ENCODE measurements at regions not wholly inside any gene's neighbourhood (a gene's known extent, or its start where the extent isn't known, plus 50 kb on each side); places are given as distances from the start of the nearest gene placed in this dataset.

- no peak overlapping the region for H2BK20ac ChIP-seq (ENCODE audit: low read length)
Observed at GRCh38 chr4:141427726-141428296, 207.1 kb downstream of the ZNF330 start.

More at GRCh38 chr4:141427726-141428296, 207.1 kb downstream of the ZNF330 start:
- Histone ChIP-seq H3K4me3 (ENCODE audit: extremely low read depth in 1 of 4, insufficient read depth in 2 of 4, low read depth in 3 of 4, low read length in 4 of 4) (no peak overlapping the region), H3K23ac (ENCODE audit: insufficient read length) (no peak overlapping the region), H2BK12ac (ENCODE audit: low read depth, low read length) (no peak overlapping the region), H3K18ac (ENCODE audit: extremely low read depth, low read length) (no peak overlapping the region), H3K56ac (replicated peaks; ENCODE audit: insufficient read length, low read depth, low read length) (no peak overlapping the region), H3K4me2 (ENCODE audit: insufficient read depth in 1 of 2, low read depth in 2 of 2, low read length in 2 of 2) (no peak overlapping the region), H3K79me2 (ENCODE audit: control insufficient read depth in 1 of 2, insufficient read depth in 2 of 2, low read length in 2 of 2) (no peaks in the 10 kb centered on the region), H2AK5ac (ENCODE audit: low read depth, low read length) (no peak overlapping the region), H2BK120ac (replicated peaks; ENCODE audit: low read depth, low read length) (no peak overlapping the region), H2BK15ac (ENCODE audit: low read length) (no peak overlapping the region), H3K9ac (replicated peaks in 1 of 4; ENCODE audit: extremely low read depth in 1 of 4, low read depth in 3 of 4, low read length in 3 of 4) (no peak overlapping the region), H3K79me1 (ENCODE audit: low read depth, low read length) (no peaks in the 10 kb centered on the region), H3K36me3 (ENCODE audit: control insufficient read depth in 2 of 4, insufficient read depth in 4 of 4, low read length in 3 of 4) (no peaks in the 10 kb centered on the region), H2AFZ (ENCODE audit: low read length) (no peak overlapping the region), H4K8ac (ENCODE audit: extremely low read depth, insufficient read depth, low read length) (no peak overlapping the region), H3K14ac (ENCODE audit: insufficient read length) (no peak overlapping the region), H3K4ac (replicated peaks; ENCODE audit: insufficient read length, low read depth, low read length) (no peak overlapping the region), H2BK5ac (ENCODE audit: low read depth, low read length) (no peak overlapping the region), H3K9me3 (ENCODE audit: insufficient read depth in 2 of 2, low read depth in 1 of 2, low read length in 1 of 2) (no peaks in the 10 kb centered on the region), H4K5ac (ENCODE audit: insufficient read length, low read depth, low read length) (no peak overlapping the region), H4K20me1 (replicated peaks in 1 of 2; ENCODE audit: control insufficient read depth in 1 of 2, insufficient read depth in 2 of 2, low read length in 2 of 2) (no peaks in the 10 kb centered on the region), H3K23me2 (ENCODE audit: low read depth, low read length) (no peaks in the 10 kb centered on the region; the same call in 1 of the 2 replicates), H3K4me1 (replicated peaks in 1 of 4; ENCODE audit: control insufficient read depth in 3 of 4, insufficient read depth in 4 of 4, low read length in 3 of 4) (no peaks in the 10 kb centered on the region), H3K27ac (ENCODE audit: low read depth, low read length) (no peak overlapping the region), H3K27me3 (replicated peaks in 1 of 4; ENCODE audit: control insufficient read depth in 3 of 4, extremely low read depth in 1 of 4, insufficient read depth in 3 of 4, low read length in 3 of 4) (no peaks in the 10 kb centered on the region), H4K91ac (replicated peaks; ENCODE audit: insufficient read length, low read length) (no peak overlapping the region)
- 86% methylated on average over 4 of the region's 4 CpGs; no CpG with 5 or more reads in 1 of the 2 experiments for WGBS, 2 experiments (ENCODE audit: extremely low coverage in 1 of 2, insufficient coverage in 1 of 2, insufficient read length in 1 of 2, insufficient replicate concordance in 2 of 2, low coverage in 1 of 2, low lambda C conversion rate in 2 of 2, missing lambda C conversion rate in 1 of 2)
- FAIRE-seq (no peak), DNase-seq (ENCODE audit: low read depth in 1 of 2, low spot score in 2 of 2) (no peak)
- TF ChIP-seq ZNF274 (IDR thresholded peaks at IDR 0.05; ENCODE audit: borderline replicate concordance, extremely low read depth, low read length) (no peak), SUZ12 (IDR thresholded peaks at IDR 0.05; ENCODE audit: low read length) (no peak), HDAC6 (IDR thresholded peaks at IDR 0.05; ENCODE audit: low read depth, low read length) (no peak), SP1 (IDR thresholded peaks at IDR 0.05; ENCODE audit: low read depth, low read length) (no peak), BACH1 (IDR thresholded peaks at IDR 0.05; ENCODE audit: low read length) (no peak), SP2 (IDR thresholded peaks at IDR 0.05; ENCODE audit: low read length) (no peak), CEBPB (IDR thresholded peaks at IDR 0.05; ENCODE audit: low read depth, low read length) (no peak), ASH2L (IDR thresholded peaks at IDR 0.05; ENCODE audit: low read length) (no peak), KDM5A (IDR thresholded peaks at IDR 0.05; ENCODE audit: low read length) (no peak), POLR2A (IDR thresholded peaks at IDR 0.05; ENCODE audit: control extremely low read depth in 1 of 2, low read depth in 2 of 2, low read length in 2 of 2) (no peak), JUND (IDR thresholded peaks at IDR 0.05; ENCODE audit: low read length) (no peak), SIN3A (conservative IDR thresholded peaks at IDR 0.05 in 1 of 2, IDR thresholded peaks at IDR 0.05 in 1 of 2; ENCODE audit: low read depth in 1 of 2, low read length in 2 of 2) (no peak)
- CTCF ChIA-PET (ENCODE audit: partially characterized antibody): no interaction called here
- POLR2A ChIA-PET (ENCODE audit: partially characterized antibody): no interaction called here

Data from H1 (cell line).